ENCODE measurements at regions not wholly inside any gene's neighbourhood (a gene's known extent, or its start where the extent isn't known, plus 50 kb on each side); places are given as distances from the start of the nearest gene placed in this dataset.
A peak's percentile ranks its signal among the peaks of the same experiment; 100 is the strongest.

DNA sequence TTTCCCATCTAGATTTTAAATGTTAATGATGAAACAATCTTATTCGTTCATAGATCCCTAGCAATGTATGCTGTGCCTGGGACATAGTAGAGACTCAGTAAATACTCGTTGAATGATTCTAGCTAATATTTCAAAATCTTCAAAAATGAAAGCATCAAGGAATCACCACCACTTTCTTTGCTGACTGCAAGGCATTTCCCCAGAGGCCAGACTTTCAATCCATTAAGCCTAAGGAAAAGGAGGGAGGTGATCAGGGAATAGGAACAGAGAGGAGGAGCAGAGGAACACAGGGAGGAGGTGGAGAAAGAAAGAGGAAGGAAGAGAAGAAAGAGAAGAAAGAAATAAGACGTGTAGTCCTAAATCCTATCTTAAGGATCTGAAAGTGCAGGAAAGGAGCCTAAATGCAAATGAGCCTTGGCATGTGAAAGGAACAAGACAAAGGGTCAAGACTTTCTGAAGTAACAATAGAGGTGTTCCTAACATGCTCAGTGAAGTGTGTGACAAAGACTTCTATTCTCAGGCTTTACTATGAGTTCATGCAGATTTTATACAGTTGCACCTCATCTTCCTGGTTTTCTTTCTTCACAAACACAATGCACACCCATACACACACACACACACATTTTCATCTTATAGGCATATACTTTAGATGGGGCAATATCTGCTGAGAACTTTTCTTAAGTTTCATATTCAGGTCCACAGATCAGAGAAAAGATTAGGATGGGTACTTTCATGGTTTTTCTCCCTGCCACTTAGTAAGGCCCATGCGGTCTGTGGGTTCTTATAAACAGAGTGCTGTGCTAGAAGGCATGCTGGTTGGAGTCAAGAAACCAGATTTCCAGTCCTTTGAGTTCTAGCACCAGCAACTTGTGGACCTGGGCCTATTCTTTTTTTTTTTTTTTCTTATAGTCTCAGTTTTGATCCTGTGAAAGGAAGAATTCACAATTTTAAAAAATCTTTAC lies 512.2 kb upstream of the TNC start:
- no peak for DNase-seq

DNA sequence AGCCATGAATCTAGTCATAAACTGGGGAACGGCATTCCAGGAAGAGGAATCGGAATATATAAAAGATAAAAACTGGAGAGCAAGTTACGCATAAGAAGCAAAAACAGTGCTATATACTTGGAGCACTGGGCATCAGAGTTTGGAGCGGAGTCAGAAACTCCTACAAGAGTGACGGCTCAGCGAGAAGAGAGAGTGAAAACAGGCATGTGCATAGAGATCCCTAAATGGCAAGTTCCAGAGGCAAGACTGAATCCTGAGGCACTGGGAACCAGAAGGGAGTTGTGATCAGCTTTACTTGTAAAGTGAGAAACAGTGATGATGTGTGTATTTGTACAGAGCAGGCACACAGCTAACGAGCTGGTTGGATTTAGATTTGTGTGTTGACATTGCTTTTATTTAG lies 514.4 kb upstream of the TNC start:
- no peak for DNase-seq

DNA sequence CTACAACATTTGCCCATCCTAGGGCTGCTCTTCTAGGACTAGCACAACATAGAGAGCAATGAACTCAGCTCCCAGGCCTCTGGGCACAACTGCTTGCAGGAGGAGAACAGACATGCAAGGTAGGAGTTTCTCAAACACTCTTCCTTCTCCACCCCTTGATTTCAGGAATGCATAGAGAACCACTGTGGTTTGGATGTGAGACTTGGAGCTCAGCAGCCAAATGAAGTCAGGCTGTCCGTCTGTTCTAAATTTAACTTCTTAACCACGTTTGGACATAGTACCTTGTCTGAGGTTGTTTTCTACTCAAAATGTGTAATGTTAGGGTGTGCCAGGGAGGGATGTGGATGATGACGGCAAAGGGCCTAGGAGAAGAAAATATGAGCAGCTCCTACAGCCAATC lies 515.1 kb upstream of the TNC start:
- peak; percentile 37 for DNase-seq

DNA sequence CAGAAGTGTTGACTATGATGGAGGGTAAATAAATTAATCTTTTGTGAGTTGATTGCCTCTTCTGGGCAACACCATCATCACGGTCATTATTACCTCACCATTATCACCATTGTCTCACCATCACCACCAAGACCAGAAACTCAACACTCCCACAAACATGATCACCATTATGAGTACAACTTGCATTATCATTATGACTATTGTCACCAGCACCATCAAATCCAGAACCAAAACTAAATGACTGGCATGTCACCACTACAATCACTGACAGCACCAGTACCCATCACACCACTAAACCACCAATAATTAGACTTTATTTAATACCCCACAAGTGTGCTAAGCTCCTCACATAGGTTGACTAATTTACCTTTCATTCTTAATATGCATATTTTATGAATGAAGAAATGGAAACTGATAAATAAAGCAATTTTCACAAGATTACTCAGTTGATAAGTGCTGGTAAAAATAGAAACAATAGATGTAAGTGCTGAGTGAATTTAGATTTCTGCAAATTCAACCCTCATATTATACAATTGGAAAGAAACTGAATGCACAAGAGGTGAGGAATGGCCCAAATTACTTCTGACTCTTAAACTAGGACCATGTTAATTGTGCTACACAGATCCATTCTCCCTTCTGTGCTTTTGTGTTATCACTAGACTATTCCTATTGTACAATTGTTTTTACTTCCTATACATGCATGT lies 517.8 kb upstream of the PAPPA start:
- no peak for DNase-seq

DNA sequence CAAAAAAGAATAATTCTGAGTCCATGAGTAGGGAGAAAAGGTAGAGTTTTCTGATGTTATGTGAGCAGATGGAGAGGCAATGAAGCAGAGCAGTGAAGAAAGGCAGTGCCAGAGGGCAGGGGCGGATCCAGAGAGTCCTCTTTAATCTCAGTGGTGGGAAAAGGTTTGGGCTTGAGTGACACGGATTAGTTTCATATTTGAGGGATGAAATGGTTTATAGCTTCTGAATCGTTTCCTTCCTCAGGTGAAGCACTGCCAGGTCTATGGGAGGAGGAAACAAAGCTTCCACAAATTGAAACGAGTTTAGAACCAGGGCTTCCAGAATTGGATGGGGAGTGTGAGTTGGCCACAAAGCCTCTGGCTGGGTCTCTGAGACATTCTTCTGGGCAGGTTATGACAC lies 517.0 kb upstream of the PAPPA start:
- no peak for DNase-seq

DNA sequence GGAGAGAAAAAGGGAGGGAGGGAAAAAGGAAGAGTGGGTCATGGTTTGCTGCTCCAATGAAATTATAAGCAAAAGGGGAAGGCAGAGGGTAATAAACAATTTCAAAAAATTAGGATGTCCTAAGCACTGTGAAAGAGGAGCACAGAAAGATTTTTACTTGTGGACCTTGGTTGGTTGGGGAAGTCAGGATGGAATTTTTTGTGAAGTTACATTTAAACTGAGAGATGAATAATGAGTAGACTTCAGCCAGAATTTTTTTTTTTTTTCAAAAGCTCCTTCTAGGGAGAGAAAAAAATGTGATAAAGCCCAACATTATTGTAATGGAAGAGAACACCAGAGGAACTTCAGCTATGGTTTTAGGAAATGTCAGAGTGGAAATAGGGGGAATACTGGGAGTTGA lies 515.9 kb upstream of the PAPPA start:
- no peak for DNase-seq

DNA sequence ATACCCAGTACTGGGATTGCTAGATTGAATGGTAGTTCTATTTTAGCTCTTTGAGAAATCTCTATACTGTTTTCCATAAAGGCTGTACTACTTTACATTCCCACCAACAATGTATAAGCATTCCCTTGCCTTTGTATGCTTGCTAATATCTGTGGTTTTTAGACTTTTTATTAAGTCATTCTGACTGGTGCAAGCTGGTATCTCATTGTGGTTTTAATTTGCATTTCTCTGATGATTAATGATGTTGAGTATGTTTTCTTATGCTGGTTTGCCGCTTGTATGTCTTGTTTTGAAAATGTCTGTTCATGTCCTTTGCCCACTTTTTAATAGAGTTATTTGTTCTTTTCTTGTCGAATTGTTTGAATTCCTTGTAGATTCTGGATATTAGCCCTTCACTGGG lies 512.7 kb upstream of the PAPPA start:
- no peak for DNase-seq

DNA sequence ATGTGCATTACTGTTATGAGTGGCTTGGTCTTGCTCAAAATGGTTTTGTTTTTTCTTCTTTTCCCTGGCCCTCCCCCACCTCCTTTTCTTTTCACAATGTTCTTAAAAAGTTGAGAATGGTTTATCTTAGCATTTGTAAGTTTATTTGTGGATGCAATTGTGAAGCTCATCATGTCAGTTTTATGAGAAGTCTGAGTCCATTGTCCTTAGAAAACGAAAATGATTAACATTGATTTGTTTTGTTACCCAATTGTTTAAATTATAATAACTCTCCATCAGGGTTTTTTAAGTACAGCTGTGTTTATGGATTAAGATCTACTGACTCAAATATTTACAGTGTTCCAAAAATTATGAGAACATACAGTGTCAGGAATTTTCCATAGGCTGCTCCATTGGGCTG lies 511.3 kb upstream of the PAPPA start:
- no peak for DNase-seq

DNA sequence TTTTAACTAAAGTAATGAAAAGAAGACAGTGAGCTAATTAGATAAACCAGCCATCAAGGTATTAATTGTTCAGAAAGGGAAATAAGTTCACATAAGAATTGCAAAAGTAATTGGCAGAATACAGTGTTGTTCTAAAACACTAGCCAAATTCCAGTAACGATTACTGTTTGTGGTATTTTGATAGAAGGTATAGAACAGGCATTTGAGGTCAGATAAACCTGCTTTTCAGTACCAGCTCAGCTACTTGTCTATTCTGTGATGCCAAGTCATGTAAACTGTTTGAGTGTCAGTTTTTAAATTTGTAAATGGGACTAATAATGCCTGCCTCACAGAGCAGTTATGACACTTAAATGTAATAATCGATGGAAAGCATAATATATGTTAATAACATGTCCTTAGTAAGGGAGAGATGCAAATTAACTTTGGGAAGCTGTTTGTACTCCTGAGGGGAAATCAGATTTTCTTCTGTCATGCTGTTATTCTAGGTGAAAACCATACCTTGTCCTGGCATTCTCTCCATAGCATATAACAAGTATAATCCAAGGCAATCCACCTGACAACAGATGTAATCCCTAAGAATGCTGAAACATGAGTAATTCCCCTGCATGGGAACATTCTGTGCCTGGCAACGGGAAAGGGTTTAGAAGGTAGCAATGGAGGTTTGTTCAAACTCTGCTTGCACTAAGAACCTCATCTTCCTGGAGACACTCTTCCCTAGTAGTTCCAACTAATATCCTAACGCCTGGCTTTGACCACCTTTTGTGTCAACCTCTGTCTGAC lies 509.5 kb upstream of the PAPPA start:
- DNase-seq: no peak

DNA sequence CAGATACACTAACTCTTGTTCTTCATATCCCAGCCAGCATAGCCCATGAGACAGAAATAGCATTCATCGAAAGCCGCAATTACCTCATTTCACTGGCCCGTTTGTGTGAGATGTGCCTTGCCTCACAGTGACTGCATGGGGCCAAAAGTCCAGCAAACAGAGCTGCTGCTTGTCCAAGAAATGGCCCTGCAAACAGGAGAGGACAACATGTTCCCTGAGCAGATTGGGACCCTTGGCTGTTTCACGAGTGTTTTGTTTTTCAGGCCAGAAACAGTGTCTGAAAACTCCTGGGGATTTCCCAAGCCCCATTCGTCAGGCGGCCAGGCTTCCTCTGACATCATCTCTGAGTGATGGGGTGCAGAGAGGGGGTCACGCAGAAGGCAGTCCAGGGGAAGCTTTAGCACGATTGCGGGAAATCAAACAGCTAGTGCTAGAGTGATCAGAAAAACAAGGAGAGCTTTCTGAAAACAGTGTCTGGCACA lies 503.6 kb upstream of the PAPPA start:
- DNase-seq: peak; percentile 46

DNA sequence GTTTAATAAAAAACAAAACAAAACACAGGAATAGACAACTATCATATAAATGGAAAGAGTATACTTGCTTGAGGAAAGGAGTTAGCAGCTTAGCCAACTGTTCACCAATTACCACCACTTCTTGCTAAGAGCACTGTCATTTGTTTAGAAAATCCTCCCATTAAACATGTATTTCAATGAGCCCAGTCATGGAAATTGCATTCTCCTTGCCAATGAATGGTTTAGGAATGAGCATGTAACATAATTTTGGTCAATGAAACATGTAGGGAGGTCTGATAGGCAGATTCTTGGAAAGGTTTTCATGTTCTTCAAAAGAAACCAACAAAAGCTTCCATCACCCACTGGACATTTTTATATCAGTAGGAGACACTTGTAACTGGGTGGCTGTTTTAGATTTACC lies 502.8 kb upstream of the PAPPA start:
- no peak for DNase-seq

DNA sequence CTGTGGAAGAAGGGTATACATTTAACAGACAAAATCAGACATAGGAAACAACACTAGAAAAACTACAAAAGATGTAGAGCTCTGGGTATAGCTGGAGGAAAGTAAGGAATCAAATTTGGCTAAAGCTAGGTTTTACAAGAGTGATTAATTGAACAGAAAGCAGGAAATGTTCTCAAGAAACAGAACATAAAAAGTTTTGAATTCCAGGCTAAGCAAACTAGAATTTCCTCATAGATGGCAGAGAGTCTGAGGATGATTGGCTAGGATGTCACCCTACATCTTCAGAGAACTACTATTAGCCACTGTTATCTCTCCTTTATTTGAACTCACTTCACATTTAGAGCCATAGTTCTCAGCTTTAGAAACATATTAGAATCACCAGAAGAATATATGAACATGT lies 502.1 kb upstream of the PAPPA start:
- DNase-seq: no peak

DNA sequence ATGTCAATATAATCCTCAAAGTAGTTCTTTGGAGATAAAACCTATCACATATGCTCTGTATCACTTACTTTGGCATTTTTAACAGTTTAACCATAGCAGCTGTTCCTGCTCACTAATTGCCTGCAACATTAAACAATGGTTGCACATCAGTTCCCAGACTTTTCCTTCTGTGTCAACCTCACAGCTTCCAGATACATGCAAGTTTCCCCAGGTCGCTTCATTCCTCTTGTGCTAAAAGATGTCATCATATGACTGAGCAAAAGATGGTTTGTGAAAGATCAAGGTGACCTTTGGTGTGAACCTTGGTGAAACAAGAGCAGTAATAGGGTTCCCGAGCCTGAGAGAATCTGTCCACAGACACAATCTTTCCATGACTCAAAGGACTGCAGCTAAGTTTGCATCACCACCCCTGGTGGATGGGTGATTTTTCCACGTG lies 500.4 kb upstream of the PAPPA start:
- no peak for DNase-seq

DNA sequence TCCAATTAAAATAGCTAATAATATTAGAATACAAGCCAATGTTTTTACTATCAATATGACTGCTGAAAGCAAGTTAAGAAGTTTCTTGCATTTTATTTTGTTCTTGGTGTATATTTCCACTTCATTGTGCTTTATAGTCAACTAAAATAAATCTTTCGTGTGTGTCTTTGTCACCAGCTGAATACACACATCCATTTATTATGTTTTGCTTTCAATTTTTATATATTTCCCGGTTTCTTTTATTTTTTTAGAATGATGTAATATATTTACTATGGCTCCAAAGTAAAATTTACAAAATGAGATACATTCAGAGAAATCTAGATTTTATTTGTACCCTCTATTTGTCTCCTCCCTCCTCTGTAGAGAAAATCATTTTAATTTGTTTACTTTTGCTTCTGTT lies 495.9 kb upstream of the PAPPA start:
- DNase-seq: no peak

DNA sequence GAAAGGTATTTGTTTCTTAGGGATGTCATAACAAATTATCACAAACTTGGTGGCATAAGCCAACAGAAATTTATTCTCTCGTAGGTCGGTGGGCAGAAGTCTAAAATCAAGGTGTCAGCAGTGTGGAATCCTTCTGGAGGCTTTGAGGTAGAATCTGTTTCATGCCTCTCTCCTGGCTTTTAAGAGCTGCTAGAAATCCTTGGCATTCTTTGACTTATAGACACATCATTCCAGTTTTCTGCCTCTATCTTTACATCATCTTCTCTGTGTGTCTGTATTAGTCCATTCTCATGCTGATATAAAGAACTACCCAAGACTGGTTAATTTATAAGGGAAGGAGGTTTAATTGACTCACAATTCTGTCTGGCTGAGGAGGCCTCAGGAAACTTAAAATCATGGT lies 488.1 kb upstream of the PAPPA start:
- no peak for DNase-seq

DNA sequence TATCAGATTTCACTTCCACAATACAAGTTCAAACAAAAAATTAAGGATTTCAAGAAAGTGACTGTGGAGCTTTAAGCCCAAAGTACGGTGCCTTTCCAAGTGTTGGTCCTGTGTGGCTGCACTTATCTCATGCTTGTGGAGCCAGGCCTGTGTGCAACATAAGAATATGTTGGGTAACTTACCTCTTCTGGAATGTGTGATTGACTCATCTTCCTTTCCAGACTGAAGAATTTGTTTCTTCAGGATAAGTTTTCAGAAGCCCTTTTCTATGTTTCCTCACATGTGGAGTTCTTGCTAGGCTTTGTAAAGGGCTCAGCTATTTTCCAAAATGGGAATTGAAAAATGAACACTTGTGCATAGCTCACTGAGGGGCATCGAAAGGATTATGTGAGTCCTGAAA lies 485.1 kb upstream of the PAPPA start:
- no peak for DNase-seq

DNA sequence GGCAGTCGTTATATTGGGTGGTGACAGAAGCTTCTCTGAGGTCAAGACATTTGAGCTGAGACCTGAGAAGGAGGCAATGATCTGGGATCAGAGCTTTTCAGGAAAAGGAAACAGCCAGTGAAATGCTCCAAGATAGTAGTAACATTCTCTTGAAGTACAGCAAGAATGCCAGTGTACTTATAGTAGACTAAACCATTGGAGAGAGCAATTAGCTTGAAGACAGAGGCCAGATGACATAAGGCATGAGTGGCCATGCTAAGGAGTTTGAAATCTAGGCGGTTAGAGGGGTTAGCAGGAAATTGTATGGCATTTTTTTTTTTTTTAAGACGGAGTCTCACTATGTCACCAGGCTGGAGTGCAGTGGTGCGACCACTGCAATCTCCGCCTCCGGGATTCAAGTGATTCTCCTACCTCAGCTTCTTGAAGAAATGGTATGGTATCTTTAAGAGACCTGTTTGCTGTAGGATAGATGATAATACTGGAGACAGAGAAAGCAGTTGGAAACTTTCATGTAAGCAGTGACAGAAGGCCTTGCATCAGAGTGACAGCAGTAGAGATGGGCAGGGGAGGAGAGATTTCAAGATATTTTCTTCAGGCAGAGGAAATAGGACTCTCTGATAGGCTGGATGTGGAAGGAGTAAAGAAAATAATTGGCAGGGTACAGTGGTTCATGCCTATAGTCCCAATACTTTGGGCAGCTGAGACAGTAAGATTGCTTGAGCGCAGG lies 482.2 kb upstream of the PAPPA start:
- no peak for DNase-seq

DNA sequence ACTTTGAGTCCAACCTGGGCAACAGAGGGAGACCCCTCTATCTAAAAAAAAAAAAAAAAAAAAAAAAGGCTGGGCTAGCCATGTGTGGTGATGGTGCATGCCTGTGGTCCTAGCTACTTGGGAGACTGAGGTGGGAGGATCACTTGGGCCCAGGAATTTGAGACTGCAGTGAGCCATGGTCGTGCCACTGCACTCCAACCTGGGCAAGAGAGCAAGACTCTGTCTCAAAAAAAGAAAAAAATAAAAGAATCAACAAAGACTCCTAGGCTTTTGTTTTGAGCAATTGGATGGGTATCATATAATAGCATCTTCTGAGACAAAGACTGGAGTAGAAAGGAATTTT lies 481.7 kb upstream of the PAPPA start:
- DNase-seq: no peak

DNA sequence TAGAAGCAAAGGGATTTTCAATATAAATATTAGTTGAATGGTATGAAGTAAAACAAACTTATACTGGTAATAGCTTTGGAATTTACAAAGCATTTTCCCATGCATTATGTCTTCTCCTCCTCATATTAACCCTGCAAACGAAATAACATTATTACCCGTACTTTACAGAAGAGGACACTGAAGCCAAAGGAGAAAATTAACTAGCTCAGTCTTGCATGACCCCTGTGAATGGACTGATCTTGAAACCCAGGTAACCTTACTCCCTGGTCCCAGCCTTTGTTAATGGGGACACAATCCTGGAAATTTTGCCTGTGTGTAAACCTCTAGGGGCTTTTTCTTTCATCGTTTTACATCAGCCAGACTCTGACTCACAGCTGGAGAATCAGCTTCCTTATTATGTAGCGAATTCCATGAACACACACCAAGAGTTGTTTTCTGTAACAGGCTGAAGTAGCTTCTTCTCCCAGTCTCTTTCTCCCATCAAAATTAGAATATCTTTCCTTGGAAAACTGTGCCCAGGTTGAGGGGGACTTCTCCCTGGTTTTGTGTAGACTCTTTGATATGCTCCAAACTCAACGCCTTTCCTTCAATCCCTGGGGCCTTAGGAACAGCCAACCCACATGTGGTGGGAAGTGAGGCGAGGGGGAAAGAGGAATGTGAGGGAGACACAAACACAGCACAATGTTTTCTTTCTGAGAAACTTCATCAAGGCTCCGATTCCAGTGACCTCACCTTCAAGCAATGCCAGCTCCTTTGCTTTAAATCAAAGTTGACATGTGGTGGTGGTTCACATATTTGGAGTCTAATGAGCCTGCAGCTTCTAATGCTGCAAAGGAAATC lies 480.9 kb upstream of the PAPPA start:
- DNase-seq: peak; percentile 38

DNA sequence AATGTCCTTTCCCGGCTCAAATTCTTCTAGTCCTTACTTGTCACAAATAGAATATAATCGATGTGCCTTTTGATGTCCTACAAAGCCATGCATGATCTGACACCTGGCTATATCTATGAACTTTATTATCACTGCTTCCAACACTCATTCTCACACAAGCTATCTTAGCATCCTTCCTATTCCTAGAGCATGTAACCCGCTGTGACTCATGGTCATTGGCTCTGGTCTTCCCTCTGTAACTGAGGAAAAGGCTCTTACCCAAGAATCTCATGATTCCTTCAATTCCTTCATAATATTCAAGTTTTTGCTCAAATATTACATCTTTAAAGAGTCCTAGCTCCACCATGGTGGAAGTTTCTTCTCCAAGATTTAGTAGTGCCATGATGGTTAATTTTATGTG lies 480.0 kb upstream of the PAPPA start:
- DNase-seq: no peak

DNA sequence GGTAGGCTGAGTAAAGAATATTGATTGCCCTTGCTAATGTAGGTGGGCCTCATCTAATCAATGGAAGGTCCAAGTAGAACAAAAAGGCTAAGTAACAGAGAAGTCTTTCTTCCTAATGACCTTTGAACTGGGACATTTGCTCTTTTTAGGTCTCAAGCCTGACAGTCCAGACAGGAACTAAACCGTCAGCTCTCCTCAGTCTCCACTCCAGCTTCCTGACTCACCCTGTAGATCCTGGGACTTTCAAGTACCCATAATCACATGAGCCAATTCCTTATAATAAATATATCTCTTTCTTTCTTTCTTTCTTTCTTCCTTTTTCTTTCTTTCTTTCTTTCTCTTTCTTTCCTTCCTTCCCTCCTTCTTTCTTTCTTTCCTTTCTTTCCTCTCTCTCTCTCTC lies 479.5 kb upstream of the PAPPA start:
- no peak for DNase-seq

DNA sequence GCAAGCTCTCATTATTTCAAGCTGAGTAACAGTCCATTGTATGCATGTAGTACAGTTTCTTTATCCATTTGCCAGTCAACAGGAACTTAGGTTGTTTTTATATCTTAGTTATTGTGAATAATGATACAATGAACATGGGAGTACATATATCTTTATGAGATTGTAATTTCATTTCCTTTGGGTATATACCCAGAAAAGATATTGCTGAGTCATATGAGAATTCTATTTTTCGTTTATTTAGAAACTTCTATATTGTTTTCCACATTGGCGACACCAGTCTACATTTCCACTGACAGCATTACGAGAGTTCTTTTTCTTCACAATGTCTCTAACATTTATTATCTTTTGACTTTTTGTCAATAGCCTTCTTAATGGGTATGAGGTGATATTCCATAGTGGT lies 477.8 kb upstream of the PAPPA start:
- DNase-seq: no peak
